ENCODE measurements at regions not wholly inside any gene's neighbourhood (a gene's known extent, or its start where the extent isn't known, plus 50 kb on each side); places are given as distances from the start of the nearest gene placed in this dataset.

- Mint-ChIP-seq H3K27me3 (ENCODE audit: unreplicated experiment) (peaks cover 1% of the 10 kb centered on the region), H3K27ac (ENCODE audit: unreplicated experiment) (no peak overlapping the region), H3K9me3 (ENCODE audit: unreplicated experiment) (peaks cover 9% of the 10 kb centered on the region), H3K4me3 (ENCODE audit: unreplicated experiment) (no peak overlapping the region), H3K36me3 (ENCODE audit: low read depth, unreplicated experiment) (peaks cover 5% of the 10 kb centered on the region), H3K4me1 (ENCODE audit: unreplicated experiment) (no peaks in the 10 kb centered on the region)
- no peak for DNase-seq (ENCODE audit: low spot score)
- TF ChIP-seq CTCF (IDR thresholded peaks at IDR 0.05; ENCODE audit: unreplicated experiment) = no peak
Measured at GRCh38 chr13:89287381-89287780, 1616.2 kb downstream of the SLITRK5 start.

- DNase-seq (ENCODE audit: low spot score) = no peak
- Mint-ChIP-seq H3K9me3 (ENCODE audit: unreplicated experiment) (no peaks in the 10 kb centered on the region), H3K27me3 (ENCODE audit: unreplicated experiment) (peaks cover 1% of the 10 kb centered on the region), H3K4me3 (ENCODE audit: unreplicated experiment) (no peak overlapping the region), H3K36me3 (ENCODE audit: low read depth, unreplicated experiment) (no peaks in the 10 kb centered on the region), H3K4me1 (ENCODE audit: unreplicated experiment) (no peaks in the 10 kb centered on the region), H3K27ac (ENCODE audit: unreplicated experiment) (no peak overlapping the region)
- no peak for TF ChIP-seq CTCF (IDR thresholded peaks at IDR 0.05; ENCODE audit: unreplicated experiment)
Measured at GRCh38 chr13:89294115-89294867, 1623.1 kb downstream of the SLITRK5 start.

- Mint-ChIP-seq H3K36me3 (ENCODE audit: low read depth, unreplicated experiment) (no peaks in the 10 kb centered on the region), H3K27me3 (ENCODE audit: unreplicated experiment) (no peaks in the 10 kb centered on the region), H3K9me3 (ENCODE audit: unreplicated experiment) (no peaks in the 10 kb centered on the region), H3K4me1 (ENCODE audit: unreplicated experiment) (no peaks in the 10 kb centered on the region), H3K27ac (ENCODE audit: unreplicated experiment) (no peak overlapping the region), H3K4me3 (ENCODE audit: unreplicated experiment) (no peak overlapping the region)
- TF ChIP-seq CTCF (IDR thresholded peaks at IDR 0.05; ENCODE audit: unreplicated experiment) = no peak
- DNase-seq (ENCODE audit: low spot score) = no peak
Measured at GRCh38 chr13:89307278-89307677, 1636.1 kb downstream of the SLITRK5 start.

GRCh38 chr13:89310943-89311672 is 1639.9 kb downstream of the SLITRK5 start:
- no peak for TF ChIP-seq CTCF (IDR thresholded peaks at IDR 0.05; ENCODE audit: unreplicated experiment)

GRCh38 chr13:89315287-89315686 is 1644.1 kb downstream of the SLITRK5 start:
- H3K27me3 Mint-ChIP-seq (ENCODE audit: unreplicated experiment) = no peaks in the 10 kb centered on the region
- no peak overlapping the region for H3K27ac Mint-ChIP-seq (ENCODE audit: unreplicated experiment)
- no peaks in the 10 kb centered on the region for H3K36me3 Mint-ChIP-seq (ENCODE audit: low read depth, unreplicated experiment)
- H3K4me3 Mint-ChIP-seq (ENCODE audit: unreplicated experiment) = no peak overlapping the region
- TF ChIP-seq CTCF (IDR thresholded peaks at IDR 0.05; ENCODE audit: unreplicated experiment) = no peak
- no peaks in the 10 kb centered on the region for H3K4me1 Mint-ChIP-seq (ENCODE audit: unreplicated experiment)
- no peaks in the 10 kb centered on the region for H3K9me3 Mint-ChIP-seq (ENCODE audit: unreplicated experiment)
- DNase-seq (ENCODE audit: low spot score) = no peak

More at GRCh38 chr13:89310943-89311672, 1639.9 kb downstream of the SLITRK5 start:
- H3K27ac Mint-ChIP-seq (ENCODE audit: unreplicated experiment) = no peak overlapping the region
- H3K9me3 Mint-ChIP-seq (ENCODE audit: unreplicated experiment) = no peaks in the 10 kb centered on the region
- H3K36me3 Mint-ChIP-seq (ENCODE audit: low read depth, unreplicated experiment) = no peaks in the 10 kb centered on the region
- no peaks in the 10 kb centered on the region for H3K27me3 Mint-ChIP-seq (ENCODE audit: unreplicated experiment)
- DNase-seq (ENCODE audit: low spot score) = no peak
- no peak overlapping the region for H3K4me3 Mint-ChIP-seq (ENCODE audit: unreplicated experiment)
- H3K4me1 Mint-ChIP-seq (ENCODE audit: unreplicated experiment) = no peaks in the 10 kb centered on the region
